ENCODE measurements at regions not wholly inside any gene's neighbourhood (a gene's known extent, or its start where the extent isn't known, plus 50 kb on each side); places are given as distances from the start of the nearest gene placed in this dataset.
A peak's percentile ranks its signal among the peaks of the same experiment; 100 is the strongest.

DNA sequence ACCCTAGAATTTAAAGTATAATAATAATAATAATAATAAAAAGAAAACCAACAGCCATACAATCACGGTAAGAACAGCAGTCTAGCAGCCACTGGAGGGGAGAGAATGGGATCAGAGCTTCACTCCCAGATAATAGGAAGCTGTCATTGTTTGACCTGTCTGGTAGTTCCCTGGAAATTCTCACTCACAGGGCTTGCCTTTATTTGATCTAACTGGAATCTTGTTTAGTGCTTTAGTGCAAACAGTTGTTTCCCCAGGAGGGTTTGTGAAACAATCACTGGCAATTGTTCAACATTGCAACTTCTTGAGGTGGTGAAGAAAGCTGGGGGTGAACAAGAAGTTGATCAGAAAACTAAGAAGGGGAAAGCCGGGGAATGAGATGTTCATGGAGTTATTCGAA is 68.7 kb upstream of the PTCSC3 start:
- DNase-seq = no peak

DNA sequence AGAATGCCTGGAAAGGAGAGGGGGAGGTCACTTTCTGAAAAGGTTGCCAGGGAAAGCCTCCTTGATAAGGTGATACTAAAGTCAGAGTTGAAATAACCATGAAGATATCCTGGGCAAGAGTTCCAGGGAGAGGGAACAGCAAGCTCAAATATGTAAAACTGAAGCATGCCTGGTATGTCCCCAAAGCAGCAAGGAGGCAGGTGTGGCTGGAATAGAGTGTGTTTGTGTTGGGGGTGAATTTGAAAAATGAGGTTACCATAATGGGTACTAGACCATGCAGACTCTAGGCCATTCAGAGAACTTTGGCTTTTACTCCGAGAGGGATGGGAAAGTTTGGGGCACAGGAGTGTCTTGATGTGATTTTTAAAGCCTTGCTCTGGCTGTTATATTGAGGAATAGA is 66.7 kb upstream of the PTCSC3 start:
- no peak for DNase-seq

DNA sequence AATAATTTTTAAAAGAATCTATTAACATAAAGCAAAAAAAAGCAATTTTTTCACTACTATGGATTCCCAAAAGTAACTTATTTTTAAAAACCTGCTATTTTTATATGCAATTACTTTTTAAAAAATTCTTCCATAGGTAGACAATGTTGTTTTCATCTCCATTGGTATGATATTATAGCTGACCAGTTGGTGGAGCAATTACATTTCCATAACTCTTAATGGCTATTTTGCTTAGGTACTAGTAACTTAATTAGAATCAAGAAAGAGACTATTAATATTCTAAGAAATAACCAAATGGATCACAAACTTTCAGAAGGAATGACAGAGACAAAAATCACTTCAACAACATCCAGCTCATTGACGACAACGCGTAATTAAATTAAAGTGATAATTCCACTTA is 64.7 kb upstream of the PTCSC3 start:
- DNase-seq = no peak

DNA sequence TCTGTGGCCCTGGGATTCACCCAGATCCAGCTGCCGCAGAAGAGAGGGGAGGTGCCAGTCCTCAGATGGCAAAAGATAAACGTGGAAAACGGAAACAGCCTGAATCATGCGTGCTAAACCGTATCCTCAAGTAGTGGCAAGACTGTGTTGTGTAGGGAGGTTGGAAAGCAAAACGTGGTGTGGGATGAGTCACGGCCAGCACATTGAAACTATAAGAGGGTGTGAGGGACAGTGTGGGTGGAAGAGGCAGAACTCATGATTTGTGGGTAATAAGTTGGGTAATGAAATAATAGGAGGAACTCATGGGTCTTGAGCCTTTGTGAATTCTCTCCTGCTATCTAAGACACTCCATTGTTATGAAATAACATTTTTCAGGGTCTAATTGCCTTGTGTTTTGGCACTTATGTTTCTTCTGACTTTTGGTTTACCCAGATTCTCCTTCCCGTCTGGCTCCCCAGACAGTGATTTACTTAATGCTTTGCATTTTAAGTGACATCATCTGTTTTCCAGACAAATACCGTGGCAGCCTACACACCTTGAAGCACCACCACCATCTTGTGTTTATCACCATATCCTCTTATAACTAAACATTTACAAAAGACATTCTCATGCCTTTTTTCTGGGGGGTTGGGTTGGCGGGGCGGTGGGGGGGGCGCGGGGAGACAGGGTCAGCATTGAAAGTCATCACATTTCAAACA is 62.3 kb upstream of the PTCSC3 start:
- peak; percentile 1 for DNase-seq

DNA sequence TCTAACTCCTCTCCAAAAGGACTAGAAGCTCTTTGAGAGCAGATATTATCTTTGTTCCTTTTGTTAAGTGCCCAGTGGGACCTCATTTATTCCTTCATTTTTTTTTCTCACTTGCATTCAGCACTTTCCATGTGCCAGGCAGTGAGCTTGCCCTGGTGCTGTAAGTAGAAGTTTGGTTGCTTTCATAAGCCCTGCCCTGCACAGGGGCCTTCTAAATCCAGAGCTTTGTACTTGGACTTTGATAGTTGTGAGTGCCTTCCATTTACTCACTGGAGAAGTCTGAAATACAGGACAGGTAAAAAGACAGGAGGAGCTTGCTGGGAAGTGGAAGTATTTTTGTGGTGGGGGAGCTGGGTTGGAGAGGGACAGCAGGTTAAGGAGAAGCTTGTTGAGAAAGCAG is 56.7 kb upstream of the PTCSC3 start:
- DNase-seq = no peak

DNA sequence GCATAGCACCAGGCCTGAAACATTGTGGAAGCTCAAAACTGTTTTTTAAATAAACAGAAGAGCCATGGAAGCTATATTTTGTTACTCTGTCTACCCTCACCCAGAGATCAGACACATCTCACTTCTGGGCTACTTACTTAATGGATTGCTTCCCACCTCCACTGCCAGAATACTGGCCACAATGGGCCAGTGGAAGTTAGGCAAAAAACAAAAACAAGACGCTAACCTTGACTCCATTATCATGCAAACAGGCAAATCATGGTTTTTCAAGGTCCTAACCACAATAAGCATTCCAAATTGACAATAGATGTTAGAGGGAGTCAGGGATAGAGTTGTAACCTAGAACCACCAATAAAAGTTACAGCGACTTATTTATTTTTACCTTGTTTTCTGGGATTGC is 52.7 kb upstream of the PTCSC3 start:
- no peak for DNase-seq

DNA sequence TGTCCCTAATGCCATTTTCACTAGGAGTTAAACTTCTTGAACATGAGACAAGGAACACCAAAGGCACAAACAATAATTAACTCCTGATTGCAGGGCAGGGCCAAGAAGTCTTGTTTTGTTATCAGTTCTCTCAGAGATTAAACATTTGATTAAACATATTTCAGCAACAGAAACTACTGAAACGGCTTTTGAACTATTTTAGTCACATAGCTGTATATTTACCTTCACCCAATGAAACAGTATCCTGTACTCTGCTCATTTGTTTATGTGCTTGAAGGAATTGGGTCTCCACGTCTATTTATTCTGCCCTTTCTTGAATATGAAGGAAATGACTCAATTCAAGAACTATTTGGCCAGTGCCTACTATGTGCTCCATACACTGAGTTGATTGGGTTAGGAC is 51.3 kb upstream of the PTCSC3 start:
- no peak for DNase-seq

DNA sequence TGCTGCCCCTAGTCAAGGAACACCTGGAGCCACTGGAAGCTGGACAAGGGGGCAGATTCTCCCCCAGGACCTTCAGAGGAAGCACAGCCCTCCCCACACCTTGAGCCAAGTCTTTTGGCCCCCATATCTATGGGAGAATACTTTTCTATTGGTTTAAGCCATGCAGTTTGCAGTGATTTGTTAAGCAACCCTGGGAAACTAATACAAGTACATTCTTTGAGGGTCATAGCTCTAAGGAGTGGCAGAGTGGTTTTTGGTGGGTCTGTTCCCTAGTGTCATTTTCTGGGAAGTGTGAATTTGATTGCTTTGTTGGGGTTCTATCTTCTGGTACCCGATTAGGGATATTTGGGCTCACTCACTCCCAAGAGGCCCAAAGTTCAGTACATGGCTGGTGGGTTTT is 50.8 kb upstream of the PTCSC3 start:
- no peak for DNase-seq
